WTC11 (cell line): ENCODE measurements at regions not wholly inside any gene's neighbourhood (a gene's known extent, or its start where the extent isn't known, plus 50 kb on each side); places are given as distances from the start of the nearest gene placed in this dataset.

Experiments used
- CREB1 ChIP-seq: sonication (generic); formaldehyde crosslinking; IDR thresholded peaks from 2 replicates; pipeline ENCODE4 v1.8.0; 2023; ENCODE audit warnings: mild to moderate bottlenecking, missing genetic modification reagents
- JUN ChIP-seq: sonication (generic); formaldehyde crosslinking; IDR thresholded peaks from 2 replicates; pipeline ENCODE4 v1.8.0; 2023; ENCODE audit warnings: mild to moderate bottlenecking, missing genetic modification reagents
- NFYB ChIP-seq: sonication (generic); formaldehyde crosslinking; conservative IDR thresholded peaks from 2 replicates; pipeline ENCODE4 v1.8.0; 2022; ENCODE audit warnings: low read depth, missing genetic modification reagents
- NR1H2 ChIP-seq: sonication (generic); formaldehyde crosslinking; IDR thresholded peaks from 2 replicates; pipeline ENCODE4 v1.9.0; 2021; ENCODE audit warnings: mild to moderate bottlenecking, moderate library complexity, missing genetic modification reagents
- SP1 ChIP-seq: sonication (generic); formaldehyde crosslinking; conservative IDR thresholded peaks from 2 replicates; pipeline ENCODE4 v1.8.1; 2022; ENCODE audit warnings: missing genetic modification reagents
- ZNF219 ChIP-seq: sonication (generic); formaldehyde crosslinking; IDR thresholded peaks from 2 replicates; pipeline ENCODE4 v1.8.0; 2023; ENCODE audit warnings: missing genetic modification reagents, mild to moderate bottlenecking, borderline replicate concordance
- ZNF317 ChIP-seq: sonication (generic); formaldehyde crosslinking; IDR thresholded peaks from 2 replicates; pipeline ENCODE4 v1.8.1; 2023; ENCODE audit warnings: low read depth, mild to moderate bottlenecking, moderate library complexity, missing genetic modification reagents, borderline replicate concordance
- TF ChIP-seq, protein P1 (sequence below): sonication (generic); formaldehyde crosslinking; IDR thresholded peaks from 2 replicates; pipeline ENCODE4 v1.8.0; 2022; ENCODE audit warnings: mild to moderate bottlenecking, missing genetic modification reagents
- TF ChIP-seq, protein P2 (sequence below): fragments of 200-600 bp; IDR thresholded peaks from 2 replicates; pipeline ENCODE4 v1.8.0; 2022; ENCODE audit warnings: antibody characterized with exemption

DNA sequence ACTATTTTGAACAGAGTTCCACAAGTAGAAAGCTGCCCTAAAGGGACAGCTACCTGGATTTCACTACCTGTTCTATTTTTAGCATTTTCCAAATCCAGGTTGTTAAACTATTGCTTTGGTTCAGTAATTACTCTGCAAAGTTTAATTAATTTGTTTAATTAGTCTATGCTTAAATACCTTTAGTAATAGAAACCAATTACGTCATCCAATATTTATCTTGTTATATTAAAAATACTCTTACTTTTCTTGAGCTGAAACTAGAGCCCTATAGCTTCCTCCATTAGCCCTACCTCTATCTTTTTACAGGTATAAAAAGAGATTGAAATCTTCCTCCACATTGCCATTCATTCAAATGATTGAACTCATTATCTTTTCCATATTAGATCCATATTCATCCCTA, 514.6 kb downstream of the DSC3 start:
- TF ChIP-seq, protein P1, sequence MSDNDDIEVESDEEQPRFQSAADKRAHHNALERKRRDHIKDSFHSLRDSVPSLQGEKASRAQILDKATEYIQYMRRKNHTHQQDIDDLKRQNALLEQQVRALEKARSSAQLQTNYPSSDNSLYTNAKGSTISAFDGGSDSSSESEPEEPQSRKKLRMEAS = no peak
- TF ChIP-seq SP1 (CRISPR knock-in tag) (no peak), ZNF317 (no peak), JUN (CRISPR knock-in tag) (no peak), NR1H2 (CRISPR knock-in tag) (no peak), ZNF219 (CRISPR knock-in tag) (no peak), CREB1 (CRISPR knock-in tag) (no peak), NFYB (CRISPR knock-in tag) (no peak)
- TF ChIP-seq, protein P2, sequence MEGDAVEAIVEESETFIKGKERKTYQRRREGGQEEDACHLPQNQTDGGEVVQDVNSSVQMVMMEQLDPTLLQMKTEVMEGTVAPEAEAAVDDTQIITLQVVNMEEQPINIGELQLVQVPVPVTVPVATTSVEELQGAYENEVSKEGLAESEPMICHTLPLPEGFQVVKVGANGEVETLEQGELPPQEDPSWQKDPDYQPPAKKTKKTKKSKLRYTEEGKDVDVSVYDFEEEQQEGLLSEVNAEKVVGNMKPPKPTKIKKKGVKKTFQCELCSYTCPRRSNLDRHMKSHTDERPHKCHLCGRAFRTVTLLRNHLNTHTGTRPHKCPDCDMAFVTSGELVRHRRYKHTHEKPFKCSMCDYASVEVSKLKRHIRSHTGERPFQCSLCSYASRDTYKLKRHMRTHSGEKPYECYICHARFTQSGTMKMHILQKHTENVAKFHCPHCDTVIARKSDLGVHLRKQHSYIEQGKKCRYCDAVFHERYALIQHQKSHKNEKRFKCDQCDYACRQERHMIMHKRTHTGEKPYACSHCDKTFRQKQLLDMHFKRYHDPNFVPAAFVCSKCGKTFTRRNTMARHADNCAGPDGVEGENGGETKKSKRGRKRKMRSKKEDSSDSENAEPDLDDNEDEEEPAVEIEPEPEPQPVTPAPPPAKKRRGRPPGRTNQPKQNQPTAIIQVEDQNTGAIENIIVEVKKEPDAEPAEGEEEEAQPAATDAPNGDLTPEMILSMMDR = no peak
